ENCODE measurements at regions not wholly inside any gene's neighbourhood (a gene's known extent, or its start where the extent isn't known, plus 50 kb on each side); places are given as distances from the start of the nearest gene placed in this dataset.
A peak's percentile ranks its signal among the peaks of the same experiment; 100 is the strongest.

DNA sequence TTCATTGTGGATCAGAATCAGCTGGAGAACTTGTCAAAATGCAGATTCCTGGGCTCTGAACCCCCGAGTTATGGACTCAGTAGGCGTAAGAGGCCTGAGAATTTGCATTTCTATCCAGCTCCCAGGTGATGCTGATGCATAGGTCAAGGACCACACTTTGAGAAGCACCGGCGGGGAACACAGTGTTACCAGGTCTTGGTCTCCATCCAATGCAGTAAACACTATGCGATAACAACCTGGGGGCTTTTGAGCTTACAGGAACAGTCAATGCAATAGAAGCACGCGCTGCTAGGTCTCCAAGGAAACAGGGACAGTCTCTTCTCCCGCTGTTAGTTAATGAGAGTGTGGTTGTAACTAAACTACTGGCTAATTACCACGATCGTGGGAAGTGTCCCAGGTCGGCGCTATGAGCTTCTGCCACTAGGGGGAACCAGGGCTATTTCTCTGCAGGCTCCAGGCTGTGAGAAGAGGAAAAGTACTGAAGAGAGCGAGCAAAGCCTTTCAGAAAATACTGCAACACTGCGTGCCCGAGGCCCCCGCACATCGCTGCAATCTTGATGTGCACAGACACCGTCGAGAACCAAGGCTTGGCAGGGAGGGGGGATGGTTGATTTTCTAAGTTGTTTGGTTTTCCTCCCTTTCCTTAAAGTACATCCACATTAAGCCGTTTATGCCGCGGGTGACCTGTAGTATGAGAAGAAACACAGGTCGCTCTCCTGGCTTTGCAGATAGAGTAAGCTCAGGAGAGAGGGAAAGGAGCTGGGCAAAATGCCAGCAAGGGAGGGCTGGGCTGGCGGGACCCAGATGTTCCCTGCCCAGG lies 52.0 kb upstream of the KCNA1 start:
- Histone ChIP-seq H3K27me3 (ENCODE audit: control insufficient read depth in 1 of 2, insufficient read depth in 2 of 2, low read length in 2 of 2) (no peaks in the 10 kb centered on the region), H3K4me1 (ENCODE audit: control insufficient read depth, insufficient read depth, low read length) (peaks cover 44% of the 10 kb centered on the region), H3K36me3 (ENCODE audit: control insufficient read depth in 2 of 2, insufficient read depth in 2 of 2, low read length in 2 of 2) (no peaks in the 10 kb centered on the region), H3K27ac (ENCODE audit: low read length) (peak overlapping the region; percentile 49), H3K4me3 (ENCODE audit: low read length in 2 of 2) (peak overlapping the region; percentile 50 to 56), H3K9me3 (ENCODE audit: control insufficient read depth in 2 of 2, low read length in 2 of 2) (no peaks in the 10 kb centered on the region), H3K9ac (ENCODE audit: low read length in 2 of 2) (peak overlapping the region in 1 of 2 donors; percentile 3)

DNA sequence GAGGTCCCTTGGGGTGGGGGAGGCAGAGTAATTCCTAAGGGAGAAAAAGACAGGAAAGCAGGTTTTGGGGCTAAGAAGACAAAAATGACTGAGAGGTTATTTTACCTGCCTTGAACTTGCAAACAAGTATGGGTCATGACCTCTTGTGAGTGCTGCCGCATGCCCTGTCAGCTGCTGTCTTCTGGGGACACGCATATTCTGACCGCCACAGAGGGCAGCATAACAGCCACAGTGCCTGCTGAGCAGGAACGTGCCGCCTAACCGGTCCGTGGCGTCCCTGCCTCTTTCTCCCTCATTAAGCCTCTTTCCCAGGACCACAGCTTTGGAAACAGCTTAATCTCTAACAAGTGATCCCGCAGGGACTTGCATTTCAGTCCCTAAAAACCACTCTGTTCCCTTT lies 51.3 kb upstream of the KCNA1 start:
- Histone ChIP-seq H3K27ac (ENCODE audit: low read length) (peak overlapping the region; percentile 49), H3K27me3 (ENCODE audit: control insufficient read depth in 1 of 2, insufficient read depth in 2 of 2, low read length in 2 of 2) (no peaks in the 10 kb centered on the region), H3K4me1 (ENCODE audit: control insufficient read depth, insufficient read depth, low read length) (peaks cover 44% of the 10 kb centered on the region), H3K9ac (ENCODE audit: low read length in 2 of 2) (no peak overlapping the region), H3K4me3 (ENCODE audit: low read length in 2 of 2) (peak overlapping the region; percentile 50 to 56), H3K9me3 (ENCODE audit: control insufficient read depth in 2 of 2, low read length in 2 of 2) (no peaks in the 10 kb centered on the region), H3K36me3 (ENCODE audit: control insufficient read depth in 2 of 2, insufficient read depth in 2 of 2, low read length in 2 of 2) (no peaks in the 10 kb centered on the region)

DNA sequence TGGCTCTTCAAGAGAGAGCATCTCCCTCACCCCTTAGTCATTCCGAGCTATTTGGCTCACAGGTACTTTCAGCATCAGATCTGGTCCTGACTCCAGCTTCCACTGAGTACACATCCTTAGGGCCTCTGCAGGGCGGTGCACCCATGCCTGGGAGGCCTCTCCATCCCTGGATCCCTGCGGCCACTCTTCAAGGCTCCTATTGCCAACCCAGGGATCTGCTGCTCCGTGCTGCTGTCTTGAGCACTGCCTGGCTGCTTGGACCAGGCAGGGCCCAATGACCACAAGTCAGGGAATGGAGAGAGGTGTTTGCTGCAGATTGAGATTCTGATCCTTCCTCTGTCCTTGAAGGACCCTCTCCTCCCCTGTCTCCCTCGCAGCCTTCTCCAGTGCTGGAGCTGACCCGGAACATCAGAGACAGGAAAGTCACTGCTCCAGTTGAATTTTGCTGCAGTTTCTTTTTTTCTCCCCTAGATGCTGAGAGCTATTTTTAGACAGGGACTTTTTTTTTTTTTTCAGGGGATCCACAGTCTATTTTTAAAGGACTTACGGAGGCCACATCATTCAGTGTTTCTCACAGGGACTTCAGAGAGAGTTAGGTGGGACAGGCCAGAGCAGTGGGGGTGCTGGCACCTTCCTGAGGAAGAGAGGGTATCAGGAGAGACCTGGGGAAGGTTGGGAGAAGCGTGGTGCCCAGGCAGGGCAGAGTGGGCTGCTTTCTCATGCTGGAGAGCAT lies 50.1 kb upstream of the KCNA1 start:
- Histone ChIP-seq H3K4me1 (ENCODE audit: control insufficient read depth, insufficient read depth, low read length) (peaks cover 47% of the 10 kb centered on the region), H3K27me3 (ENCODE audit: control insufficient read depth in 1 of 2, insufficient read depth in 2 of 2, low read length in 2 of 2) (no peaks in the 10 kb centered on the region), H3K9me3 (ENCODE audit: control insufficient read depth in 2 of 2, low read length in 2 of 2) (no peaks in the 10 kb centered on the region), H3K36me3 (ENCODE audit: control insufficient read depth in 2 of 2, insufficient read depth in 2 of 2, low read length in 2 of 2) (no peaks in the 10 kb centered on the region), H3K4me3 (ENCODE audit: low read length in 2 of 2) (no peak overlapping the region), H3K27ac (ENCODE audit: low read length) (peak overlapping the region; percentile 18), H3K9ac (ENCODE audit: low read length in 2 of 2) (no peak overlapping the region)

All from stomach smooth muscle (tissue), 2 donors.